ENCODE measurements at regions not wholly inside any gene's neighbourhood (a gene's known extent, or its start where the extent isn't known, plus 50 kb on each side); places are given as distances from the start of the nearest gene placed in this dataset.

DNA sequence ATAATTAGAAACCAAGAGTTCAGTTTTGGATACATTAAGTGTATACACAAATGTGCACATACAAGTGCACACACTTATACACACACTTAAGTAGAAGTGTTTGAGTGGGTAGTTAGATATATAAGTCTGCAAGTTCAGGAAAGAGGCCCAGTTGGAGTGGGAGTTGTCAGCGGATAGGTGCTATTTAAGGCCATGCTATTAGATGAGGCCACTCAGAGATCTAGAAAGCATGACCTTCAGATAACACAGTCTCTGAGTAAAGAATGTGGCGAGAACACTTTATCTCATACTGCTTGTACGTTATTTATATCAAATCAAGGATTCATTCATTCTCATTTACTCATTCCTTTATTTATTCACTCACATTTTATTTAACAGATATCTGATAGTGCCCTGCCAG is 206.2 kb downstream of the POSTN start:
- no peak for DNase-seq (ENCODE audit: low read depth, low spot score)
- TF ChIP-seq, protein P1, sequence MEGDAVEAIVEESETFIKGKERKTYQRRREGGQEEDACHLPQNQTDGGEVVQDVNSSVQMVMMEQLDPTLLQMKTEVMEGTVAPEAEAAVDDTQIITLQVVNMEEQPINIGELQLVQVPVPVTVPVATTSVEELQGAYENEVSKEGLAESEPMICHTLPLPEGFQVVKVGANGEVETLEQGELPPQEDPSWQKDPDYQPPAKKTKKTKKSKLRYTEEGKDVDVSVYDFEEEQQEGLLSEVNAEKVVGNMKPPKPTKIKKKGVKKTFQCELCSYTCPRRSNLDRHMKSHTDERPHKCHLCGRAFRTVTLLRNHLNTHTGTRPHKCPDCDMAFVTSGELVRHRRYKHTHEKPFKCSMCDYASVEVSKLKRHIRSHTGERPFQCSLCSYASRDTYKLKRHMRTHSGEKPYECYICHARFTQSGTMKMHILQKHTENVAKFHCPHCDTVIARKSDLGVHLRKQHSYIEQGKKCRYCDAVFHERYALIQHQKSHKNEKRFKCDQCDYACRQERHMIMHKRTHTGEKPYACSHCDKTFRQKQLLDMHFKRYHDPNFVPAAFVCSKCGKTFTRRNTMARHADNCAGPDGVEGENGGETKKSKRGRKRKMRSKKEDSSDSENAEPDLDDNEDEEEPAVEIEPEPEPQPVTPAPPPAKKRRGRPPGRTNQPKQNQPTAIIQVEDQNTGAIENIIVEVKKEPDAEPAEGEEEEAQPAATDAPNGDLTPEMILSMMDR (IDR thresholded peaks at IDR 0.05; ENCODE audit: low read depth, low read length), result no peak
- in situ Hi-C loops (cut with HindIII; ENCODE audit: low sequenced_read_pairs), result no loop called here
- no peak overlapping the region for H3K4me3 ChIP-seq (ENCODE audit: low read depth, low read length)

DNA sequence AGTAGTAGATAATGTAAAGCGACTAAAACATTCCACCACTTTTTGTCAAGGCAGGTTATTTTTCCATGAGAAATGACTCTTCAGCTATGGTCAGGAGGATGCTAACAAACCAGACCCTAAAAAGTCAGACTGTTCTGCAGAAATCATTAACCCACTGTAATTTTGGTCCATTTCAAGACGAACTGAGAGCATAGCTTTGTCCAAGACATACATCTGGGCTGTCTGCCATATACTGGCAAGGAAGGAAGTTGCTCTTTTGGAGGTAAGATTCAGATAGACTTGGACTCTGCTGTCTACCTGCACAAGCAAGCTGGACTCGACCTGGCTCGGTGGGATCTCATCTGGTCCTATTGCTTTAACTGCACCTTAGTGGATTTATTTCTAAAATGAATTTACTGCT is 207.8 kb downstream of the POSTN start:
- TF ChIP-seq, protein P1 (IDR thresholded peaks at IDR 0.05; ENCODE audit: low read depth, low read length), result no peak
- in situ Hi-C loops (cut with HindIII; ENCODE audit: low sequenced_read_pairs), result no loop called here
- no peak overlapping the region for H3K4me3 ChIP-seq (ENCODE audit: low read depth, low read length)
- no peak for DNase-seq (ENCODE audit: low read depth, low spot score)

DNA sequence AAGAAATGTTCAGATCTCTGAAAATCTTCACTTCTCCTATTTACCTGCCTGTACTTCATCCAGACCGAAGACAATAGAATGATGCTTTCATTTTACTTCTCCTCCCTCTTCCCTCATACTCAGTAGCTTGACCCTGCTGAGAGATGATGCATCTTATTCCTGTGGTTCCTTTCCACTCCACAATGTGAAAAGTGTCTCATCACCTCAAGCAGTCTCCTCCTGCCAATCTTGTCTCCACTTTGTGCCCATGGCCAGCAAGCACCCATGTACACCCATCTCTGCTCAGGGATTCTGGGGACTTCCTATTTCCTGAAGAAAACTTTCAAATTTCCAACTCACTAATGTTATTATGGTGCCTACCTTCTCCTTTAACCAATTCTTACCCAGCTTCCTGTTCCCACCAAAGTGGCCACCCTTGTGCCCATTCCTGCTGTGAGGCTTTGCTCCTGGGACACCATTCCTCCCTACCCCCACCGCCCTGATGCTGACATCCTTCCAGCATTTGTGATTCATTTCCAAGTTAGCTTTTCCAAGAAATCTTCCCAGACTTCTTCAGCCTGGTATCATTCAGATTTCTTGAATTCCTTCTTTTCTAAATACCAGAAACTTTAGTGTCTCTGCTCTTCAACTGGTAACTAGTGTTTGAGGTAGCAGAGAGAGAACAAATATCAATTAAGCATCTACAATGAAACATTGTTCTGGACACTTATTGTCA is 212.5 kb downstream of the POSTN start:
- in situ Hi-C loops (cut with HindIII; ENCODE audit: low sequenced_read_pairs), result no loop called here
- TF ChIP-seq, protein P1 (IDR thresholded peaks at IDR 0.05; ENCODE audit: low read depth, low read length), result no peak
- H3K4me3 ChIP-seq (ENCODE audit: low read depth, low read length), result no peak overlapping the region
- DNase-seq (ENCODE audit: low read depth, low spot score), result peak; percentile 18

- TF ChIP-seq, protein P1 (IDR thresholded peaks at IDR 0.05; ENCODE audit: low read depth, low read length), result no peak
- in situ Hi-C loops (cut with HindIII; ENCODE audit: low sequenced_read_pairs), result no loop called here
- H3K4me3 ChIP-seq (ENCODE audit: low read depth, low read length), result no peak overlapping the region
Observed at GRCh38 chr13:37385248-37385647, 213.3 kb downstream of the POSTN start.

DNA sequence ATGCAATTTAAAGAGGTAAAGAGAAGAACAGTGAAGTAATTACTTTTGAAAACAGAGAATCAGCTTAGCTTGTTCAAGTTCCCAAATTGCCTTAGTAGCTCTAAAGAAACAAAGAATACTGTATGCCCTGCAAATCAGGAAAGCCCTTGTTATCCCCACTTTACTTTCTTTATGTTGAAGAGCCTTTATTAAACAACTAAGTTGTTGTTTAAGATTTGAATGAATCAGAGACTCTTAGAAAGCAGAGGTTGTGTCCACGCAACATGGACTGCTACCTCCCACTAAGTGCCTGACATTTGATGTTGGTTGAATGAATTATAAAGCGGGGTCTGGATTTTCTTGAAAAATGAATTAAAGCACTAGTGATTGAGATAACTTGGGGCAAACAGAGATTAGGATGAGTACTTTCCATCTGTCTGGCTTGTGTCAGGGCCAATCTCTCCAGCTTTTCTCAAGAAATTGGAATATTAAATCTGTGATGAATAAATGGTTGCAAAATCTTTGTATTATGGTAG is 214.7 kb downstream of the POSTN start:
- no peak overlapping the region for H3K4me3 ChIP-seq (ENCODE audit: low read depth, low read length)
- in situ Hi-C loops (cut with HindIII; ENCODE audit: low sequenced_read_pairs), result no loop called here
- DNase-seq (ENCODE audit: low read depth, low spot score), result no peak
- TF ChIP-seq, protein P1 (IDR thresholded peaks at IDR 0.05; ENCODE audit: low read depth, low read length), result no peak

More at GRCh38 chr13:37385248-37385647, 213.3 kb downstream of the POSTN start:
- DNase-seq (ENCODE audit: low read depth, low spot score), result no peak

GRCh38 chr13:37383046-37383445 is 215.5 kb downstream of the POSTN start:
- in situ Hi-C loops (cut with HindIII; ENCODE audit: low sequenced_read_pairs), result no loop called here
- TF ChIP-seq, protein P1 (IDR thresholded peaks at IDR 0.05; ENCODE audit: low read depth, low read length), result no peak

More at GRCh38 chr13:37383046-37383445, 215.5 kb downstream of the POSTN start:
- no peak overlapping the region for H3K4me3 ChIP-seq (ENCODE audit: low read depth, low read length)
- DNase-seq (ENCODE audit: low read depth, low spot score), result no peak
